Non-pigmented ciliary epithelial cell (primary cell): ENCODE measurements at regions not wholly inside any gene's neighbourhood (a gene's known extent, or its start where the extent isn't known, plus 50 kb on each side); places are given as distances from the start of the nearest gene placed in this dataset.
"Not testable (repeated sequence)": the region's sequence is repeated elsewhere in the genome, so short reads cannot be mapped to it uniquely, and the experiment has no call there.

ENCODE experiments used
- DNase-seq: peaks from one replicate; pipeline ENCODE4 v3.0.0-alpha.2; 2010; ENCODE audit warnings: low read depth

GRCh38 chr7:25454562-25455041, 226.3 kb upstream of the NPVF start:
- DNase-seq = no peak

GRCh38 chr7:25455683-25456251, 227.5 kb upstream of the NPVF start:
- DNase-seq = no peak

DNA sequence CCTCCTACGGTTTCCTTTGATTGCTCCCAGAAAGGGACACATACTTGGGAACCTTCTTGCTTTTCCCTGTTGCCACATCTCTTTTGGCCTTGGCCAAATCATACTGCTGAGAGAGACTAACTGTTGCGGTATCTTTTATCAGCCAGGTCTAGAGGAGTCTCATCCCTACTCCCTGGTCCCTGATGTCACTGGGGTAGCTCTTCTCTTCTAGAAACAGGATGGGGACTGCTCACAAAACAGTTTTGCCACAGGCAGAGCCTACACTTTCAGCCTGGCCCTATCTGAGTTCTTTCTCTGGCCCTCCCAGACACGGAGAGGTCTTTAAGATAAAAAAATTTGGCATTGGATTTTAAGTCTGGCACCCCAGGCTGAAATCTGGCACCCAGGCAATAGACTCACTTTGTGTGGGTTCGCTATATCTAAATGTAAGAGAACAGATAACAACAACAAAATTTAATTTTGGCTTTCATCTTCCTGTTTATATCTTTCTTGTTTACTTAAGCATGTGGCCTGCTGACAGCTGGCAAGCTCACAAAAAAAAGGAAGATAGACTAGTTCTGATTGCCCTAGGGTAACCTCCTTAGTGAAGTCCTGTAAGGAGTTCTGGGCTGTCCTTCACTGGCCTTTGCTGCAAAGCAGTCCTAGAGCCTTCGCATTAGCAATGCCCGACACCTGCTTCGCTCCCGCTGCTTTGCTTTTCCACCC, 228.3 kb upstream of the NPVF start:
- DNase-seq = no peak

DNA sequence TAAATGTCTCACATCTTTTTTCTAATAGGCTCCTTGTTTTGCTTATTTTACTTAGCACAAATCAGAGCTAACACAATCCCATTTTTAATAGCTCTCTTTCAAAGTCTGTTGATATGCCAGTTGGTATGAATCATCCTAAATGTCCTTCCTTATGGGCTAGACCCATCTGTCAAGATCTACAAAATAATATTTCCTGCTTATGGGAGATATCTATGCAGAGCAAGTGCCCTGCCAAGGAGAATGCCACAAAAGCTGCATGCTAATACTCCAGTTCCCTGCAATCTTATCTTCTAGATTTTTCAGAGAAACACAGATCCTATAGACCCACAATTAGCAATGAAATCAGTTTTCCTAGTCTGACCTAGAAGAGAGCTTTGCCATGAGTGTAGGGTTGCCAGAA, 230.8 kb upstream of the NPVF start:
- DNase-seq = no peak

DNA sequence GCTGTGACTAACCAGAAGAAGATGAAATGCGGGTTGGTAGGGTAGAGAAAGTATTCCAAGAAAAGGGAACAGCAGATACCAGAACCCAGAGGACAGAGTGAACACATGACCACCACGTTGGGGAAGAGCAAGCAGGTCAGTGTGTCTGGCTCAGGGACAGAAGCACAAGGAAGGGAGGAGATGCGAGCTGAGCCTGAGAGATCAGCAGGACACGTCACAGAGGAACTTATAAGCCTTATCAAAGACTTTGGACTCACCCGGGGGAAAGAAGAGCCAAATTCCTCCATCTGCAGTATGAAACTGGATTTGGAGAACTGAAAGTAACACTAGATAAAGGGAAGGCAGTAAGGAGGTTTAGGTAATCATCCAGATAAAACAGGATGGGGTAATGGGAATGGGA, 232.1 kb upstream of the NPVF start:
- no peak for DNase-seq

DNA sequence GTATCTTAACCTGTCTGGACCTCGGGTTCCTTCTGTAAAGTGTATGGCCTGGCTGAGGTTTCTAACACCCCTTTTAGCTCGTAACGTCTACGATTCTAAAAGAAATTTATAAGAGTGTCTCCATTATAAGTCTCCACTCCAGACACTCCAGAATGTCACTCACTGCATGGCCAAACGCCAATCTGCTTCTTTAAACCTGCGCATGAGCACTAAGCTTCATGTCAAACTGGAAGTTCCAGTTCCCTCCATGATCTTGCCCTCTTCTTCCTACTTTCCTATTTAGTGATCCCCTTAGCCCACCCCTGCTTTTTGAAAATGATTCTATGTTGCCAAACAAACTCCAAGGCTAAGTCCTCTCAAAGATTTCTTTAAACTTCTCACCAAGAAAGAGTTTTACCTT, 241.4 kb upstream of the NPVF start:
- no peak for DNase-seq

DNA sequence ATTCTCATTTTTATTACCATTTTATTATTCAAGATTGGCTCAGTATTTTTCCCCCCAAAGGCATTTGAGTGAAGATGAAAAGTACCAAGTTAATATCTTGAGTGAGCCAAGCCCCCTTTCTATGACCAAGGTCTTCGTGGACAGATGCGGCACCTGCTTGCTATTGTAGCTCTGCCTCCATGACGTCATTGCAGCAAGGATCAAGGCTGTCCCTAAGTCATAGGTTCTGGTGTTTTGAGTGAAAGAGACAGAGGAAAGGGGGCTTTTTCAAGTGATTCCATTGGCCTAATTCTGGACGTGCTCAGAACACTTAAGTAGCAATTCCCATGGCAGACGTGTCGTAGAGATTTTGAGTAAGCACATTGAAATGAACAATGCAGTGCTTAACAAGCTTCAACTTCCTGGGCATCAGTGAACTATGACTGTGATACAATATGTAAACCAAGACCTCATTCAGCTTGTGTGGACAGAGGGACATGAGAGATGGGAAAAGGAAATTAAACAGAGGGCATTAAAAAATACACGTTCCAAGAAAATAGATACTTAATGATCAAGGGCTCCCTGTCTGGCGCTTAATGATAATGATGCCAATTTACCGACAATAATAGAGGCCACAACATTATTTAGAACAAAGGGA, 248.7 kb upstream of the NPVF start:
- DNase-seq = no peak

GRCh38 chr7:25478221-25478620, 249.9 kb upstream of the NPVF start:
- not testable (repeated sequence) for DNase-seq

GRCh38 chr7:25478925-25479324, 250.6 kb upstream of the NPVF start:
- DNase-seq = no peak

DNA sequence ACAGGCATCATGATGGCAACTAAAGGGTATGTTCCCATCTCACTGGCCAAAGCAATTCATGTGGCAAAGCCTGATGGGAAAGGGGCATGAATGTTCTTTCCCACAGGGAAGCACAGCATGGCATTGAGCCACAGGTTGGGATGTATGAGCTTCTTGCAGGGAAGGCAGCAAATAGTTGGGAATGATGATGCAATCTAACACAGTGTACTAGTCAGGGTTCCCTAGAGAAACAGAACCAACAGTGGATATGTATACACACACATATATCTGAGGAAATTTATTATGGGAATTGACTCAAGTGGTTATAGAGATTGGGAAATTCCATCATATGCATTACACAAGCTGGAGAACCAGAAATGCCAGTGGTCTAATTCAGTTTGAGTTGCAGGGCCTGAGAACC, 253.6 kb upstream of the NPVF start:
- DNase-seq = no peak

GRCh38 chr7:25482631-25483030, 254.3 kb upstream of the NPVF start:
- DNase-seq = no peak

GRCh38 chr7:25485026-25485425, 256.7 kb upstream of the NPVF start:
- DNase-seq = no peak

GRCh38 chr7:25486656-25487055, 258.4 kb upstream of the NPVF start:
- no peak for DNase-seq

- DNase-seq = no peak
Measured at GRCh38 chr7:25493805-25494366, 265.6 kb upstream of the NPVF start.

- DNase-seq = no peak
Measured at GRCh38 chr7:25494896-25495295, 266.6 kb upstream of the NPVF start.

DNA sequence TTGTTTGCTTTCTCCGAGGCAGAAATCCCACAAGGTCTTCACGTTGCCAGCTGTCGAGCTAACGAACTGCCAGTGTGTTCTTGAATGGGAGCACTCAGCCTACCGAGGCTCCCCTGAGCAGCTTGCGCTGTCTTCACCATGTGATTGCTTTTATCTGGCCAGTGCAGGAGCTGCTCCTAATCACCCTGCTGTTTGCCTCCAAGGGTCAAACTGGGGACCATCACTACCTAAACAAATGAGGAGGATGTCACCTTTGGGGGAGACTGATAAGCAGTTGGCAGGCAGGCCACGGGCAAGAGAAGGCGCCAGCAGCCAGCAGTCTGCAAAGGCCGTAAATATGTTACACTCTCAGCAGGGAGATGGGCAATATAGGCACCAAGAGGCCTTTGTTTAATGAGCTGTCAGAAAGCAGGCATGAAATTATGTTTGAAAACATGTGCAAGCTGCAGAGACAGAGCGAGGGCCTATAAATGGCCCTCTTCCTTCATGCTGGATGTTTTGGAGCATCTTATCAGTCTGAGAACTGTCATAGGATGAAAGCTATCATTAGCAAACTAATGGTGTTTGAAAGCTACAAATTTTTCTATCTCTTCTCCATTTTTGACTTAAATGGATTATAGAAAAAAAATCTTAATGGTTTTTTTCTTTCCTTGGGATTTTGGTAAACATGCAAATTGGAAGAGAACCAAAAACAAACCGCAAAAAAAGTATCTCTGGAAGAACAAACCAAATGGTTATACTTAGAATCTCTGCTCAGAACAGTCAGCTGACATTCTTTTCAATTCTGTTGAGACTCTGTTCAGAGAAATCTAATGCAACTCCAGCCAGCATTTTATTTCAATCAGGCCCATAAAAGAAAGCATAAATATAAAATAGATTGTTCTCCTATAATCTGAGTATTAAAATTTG, 267.3 kb upstream of the NPVF start:
- DNase-seq = no peak

DNA sequence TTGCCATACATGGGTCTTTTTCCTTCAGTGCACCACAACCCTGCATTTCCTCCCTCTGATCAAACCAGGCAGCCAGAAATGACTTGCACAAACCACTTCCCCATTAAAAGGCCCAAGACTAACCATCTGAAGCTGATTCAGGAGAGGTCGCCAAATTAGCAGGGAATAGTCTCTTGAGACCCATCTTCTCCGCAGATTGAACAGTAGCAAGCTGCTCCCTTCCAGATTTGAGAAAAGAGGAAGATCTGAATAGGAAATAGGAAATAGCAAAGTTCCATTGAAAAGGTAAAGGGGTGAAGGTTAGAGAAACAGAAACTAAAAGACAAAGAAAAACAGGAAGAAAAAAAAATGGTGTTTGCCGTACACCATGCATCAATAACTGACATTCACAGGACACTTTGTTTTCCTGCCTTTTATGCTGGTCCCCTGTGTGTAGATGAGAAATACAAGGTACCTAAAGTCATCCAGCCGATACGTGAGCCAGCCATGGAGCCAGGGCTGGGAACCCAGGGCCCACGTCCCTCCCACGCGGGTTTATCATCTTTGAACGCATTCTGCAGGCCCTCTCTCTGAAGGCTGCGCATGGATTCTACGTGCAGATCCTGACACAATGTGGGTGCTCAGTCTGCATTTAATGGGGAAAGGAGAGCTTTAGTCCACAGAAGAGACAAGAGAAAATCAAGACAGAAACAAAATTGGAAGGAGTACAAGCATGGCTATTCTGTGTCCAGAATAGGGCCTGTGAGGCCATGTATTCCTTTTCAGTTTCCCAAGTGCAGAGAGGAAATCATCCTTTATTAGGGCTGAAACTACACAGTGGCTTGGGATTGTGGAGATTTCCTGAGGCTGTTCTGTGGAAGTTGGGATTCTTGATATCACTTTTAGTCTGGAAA, 268.4 kb upstream of the NPVF start:
- DNase-seq = no peak

- no peak for DNase-seq
Measured at GRCh38 chr7:25500393-25500921, 272.2 kb upstream of the NPVF start.

DNA sequence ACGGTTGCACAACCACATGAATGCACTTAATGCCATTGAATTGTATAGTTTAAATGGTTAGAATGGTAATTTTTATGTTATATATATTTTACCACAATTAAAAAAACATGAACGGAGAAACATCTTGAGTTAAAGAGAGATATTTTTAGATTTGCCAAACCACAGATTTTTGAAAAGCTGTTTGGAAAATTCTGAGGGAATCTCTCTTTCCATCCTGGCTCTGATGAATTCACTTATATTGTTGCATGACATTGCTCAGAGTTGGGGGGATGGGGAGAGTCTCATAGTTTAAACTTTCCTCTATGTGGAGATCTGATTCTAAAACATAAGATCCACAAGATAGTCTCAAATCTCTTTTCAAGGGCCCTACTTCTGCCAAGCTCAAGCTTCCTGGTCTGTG, 275.0 kb upstream of the NPVF start:
- DNase-seq = no peak

DNA sequence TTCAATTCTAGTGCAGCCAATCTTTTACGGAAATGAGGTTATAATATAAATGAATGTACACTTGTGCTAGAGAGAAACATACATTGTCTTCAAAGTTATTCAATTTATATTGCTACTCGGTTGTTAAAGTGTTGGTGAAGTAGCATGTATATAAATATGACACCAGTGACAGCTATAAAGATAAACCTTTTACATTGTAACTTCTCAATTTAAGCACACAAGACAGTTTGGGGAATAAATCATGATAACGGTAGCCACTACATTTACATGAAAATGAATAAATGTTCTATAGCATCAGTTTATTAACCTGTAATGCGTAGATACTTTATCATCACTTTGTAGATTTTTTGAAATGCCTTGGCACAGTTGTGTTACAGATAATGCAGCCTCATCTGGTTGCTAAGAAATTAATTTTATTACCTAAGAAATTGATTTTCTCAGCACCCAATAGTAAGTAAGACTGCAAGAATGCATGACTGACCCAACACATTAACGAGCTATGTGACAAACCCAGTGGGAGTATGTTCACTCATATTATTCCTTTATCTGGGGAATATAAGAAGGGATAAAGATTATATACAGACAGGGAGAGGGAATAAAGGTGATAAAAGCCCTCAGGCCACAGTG, 283.9 kb upstream of the NPVF start:
- no peak for DNase-seq
